ENCODE measurements at regions not wholly inside any gene's neighbourhood (a gene's known extent, or its start where the extent isn't known, plus 50 kb on each side); places are given as distances from the start of the nearest gene placed in this dataset.
"Not testable (repeated sequence)": the region's sequence is repeated elsewhere in the genome, so short reads cannot be mapped to it uniquely, and the experiment has no call there.

- Histone ChIP-seq H3K4me1 (peaks cover 13% of the 10 kb centered on the region), H3K27ac (peak overlapping the region; percentile 71), H3K36me3 (no peaks in the 10 kb centered on the region), H3K9me3 (replicated peaks) (no peaks in the 10 kb centered on the region), H3K27me3 (no peaks in the 10 kb centered on the region; the same call in 1 of the 2 replicates), H3K4me3 (peak overlapping the region; percentile 86)
- DNase-seq, result peak; percentile 97 to 99
Observed at GRCh38 chr7:65269150-65269856, 104.4 kb upstream of the ZNF92 start.

GRCh38 chr7:65268782-65269149 lies 104.9 kb upstream of the ZNF92 start:
- Histone ChIP-seq H3K27me3 (no peaks in the 10 kb centered on the region; the same call in 1 of the 2 replicates), H3K4me1 (peaks cover 13% of the 10 kb centered on the region), H3K27ac (no peak overlapping the region), H3K4me3 (peak overlapping the region; percentile 86), H3K9me3 (replicated peaks) (no peaks in the 10 kb centered on the region), H3K36me3 (no peaks in the 10 kb centered on the region)
- DNase-seq, result no peak

GRCh38 chr7:65265933-65266519 lies 107.6 kb upstream of the ZNF92 start:
- no peak overlapping the region for H3K4me3 ChIP-seq

GRCh38 chr7:65264258-65264657 lies 109.4 kb upstream of the ZNF92 start:
- DNase-seq, result no peak
- no peaks in the 10 kb centered on the region for H3K9me3 ChIP-seq (replicated peaks)
- H3K4me1 ChIP-seq, result peaks cover 7% of the 10 kb centered on the region
- H3K36me3 ChIP-seq, result no peaks in the 10 kb centered on the region
- H3K4me3 ChIP-seq, result no peak overlapping the region
- H3K27ac ChIP-seq, result no peak overlapping the region
- no peaks in the 10 kb centered on the region; the same call in 1 of the 2 replicates for H3K27me3 ChIP-seq

More at GRCh38 chr7:65265933-65266519, 107.6 kb upstream of the ZNF92 start:
- H3K4me1 ChIP-seq, result peaks cover 13% of the 10 kb centered on the region
- peak; percentile 53 to 73 for DNase-seq
- H3K27me3 ChIP-seq, result no peaks in the 10 kb centered on the region; the same call in 1 of the 2 replicates
- no peaks in the 10 kb centered on the region for H3K36me3 ChIP-seq
- H3K27ac ChIP-seq, result no peak overlapping the region
- no peaks in the 10 kb centered on the region for H3K9me3 ChIP-seq (replicated peaks)

DNA sequence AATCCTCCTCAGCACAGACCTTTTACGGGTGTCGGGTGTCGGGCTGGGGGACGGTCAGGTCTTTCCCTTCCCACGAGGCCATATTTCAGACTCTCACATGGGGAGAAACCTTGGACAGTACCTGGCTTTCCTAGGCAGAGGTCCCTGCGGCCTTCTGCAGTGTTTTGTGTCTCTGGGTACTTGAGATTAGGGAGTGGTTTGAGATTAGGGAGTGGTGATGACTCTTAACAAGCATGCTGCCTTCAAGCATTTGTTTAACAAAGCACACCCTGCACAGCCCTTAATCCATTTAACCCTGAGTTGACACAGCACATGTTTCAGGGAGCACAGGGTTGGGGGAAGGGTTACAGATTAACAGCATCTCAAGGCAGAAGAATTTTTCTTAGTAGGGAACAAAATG lies 113.0 kb upstream of the ZNF92 start:
- H3K27me3 ChIP-seq; H3K27ac ChIP-seq; H3K4me1 ChIP-seq; DNase-seq; H3K36me3 ChIP-seq; H3K9me3 ChIP-seq (replicated peaks); H3K4me3 ChIP-seq: not testable (repeated sequence)

DNA sequence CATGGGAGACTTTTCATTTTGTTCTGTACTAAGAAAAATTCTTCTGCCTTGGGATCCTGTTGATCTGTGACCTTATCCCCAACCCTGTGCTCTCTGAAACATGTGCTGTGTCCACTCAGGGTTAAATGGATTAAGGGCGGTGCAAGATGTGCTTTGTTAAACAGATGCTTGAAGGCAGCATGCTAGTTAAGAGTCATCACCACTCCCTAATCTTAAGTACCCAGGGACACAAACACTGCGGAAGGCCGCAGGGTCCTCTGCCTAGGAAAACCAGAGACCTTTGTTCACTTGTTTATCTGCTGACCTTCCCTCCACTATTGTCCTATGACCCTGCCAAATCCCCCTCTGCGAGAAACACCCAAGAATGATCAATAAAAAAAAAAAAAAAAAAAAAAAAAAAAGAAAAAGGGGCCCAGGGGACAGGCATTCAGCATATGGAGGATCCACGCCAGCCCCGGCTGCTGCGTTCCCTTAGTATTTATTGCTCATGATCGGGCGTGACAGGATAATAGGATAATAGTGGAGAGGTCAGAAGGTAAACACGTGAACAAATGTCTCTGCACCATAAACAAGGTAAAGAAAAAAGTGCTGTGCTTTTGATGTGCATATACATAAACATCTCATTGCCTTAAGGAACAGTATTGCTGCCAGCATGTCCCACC lies 113.7 kb upstream of the ZNF92 start:
- not testable (repeated sequence) for H3K27ac ChIP-seq; DNase-seq; H3K4me3 ChIP-seq; H3K9me3 ChIP-seq (replicated peaks); H3K27me3 ChIP-seq; H3K4me1 ChIP-seq; H3K36me3 ChIP-seq

- no peaks in the 10 kb centered on the region for H3K4me1 ChIP-seq
- H3K36me3 ChIP-seq, result no peaks in the 10 kb centered on the region; the same call in 1 of the 2 replicates
- H3K9me3 ChIP-seq (replicated peaks), result 0 out of 2 replicates have a peak, but pooled peaks cover 3% of the 10 kb centered on the region
- no peaks in the 10 kb centered on the region for H3K27me3 ChIP-seq
- H3K4me3 ChIP-seq, result no peak overlapping the region
- DNase-seq, result no peak
- H3K27ac ChIP-seq, result no peak overlapping the region
Observed at GRCh38 chr7:65254061-65254460, 119.6 kb upstream of the ZNF92 start.

- DNase-seq, result peak; percentile 88 to 90
- 0 out of 2 replicates have a peak, but pooled peaks cover 3% of the 10 kb centered on the region for H3K9me3 ChIP-seq (replicated peaks)
- H3K27me3 ChIP-seq, result no peaks in the 10 kb centered on the region
- peak overlapping the region; percentile 53 for H3K27ac ChIP-seq
- H3K4me1 ChIP-seq, result no peaks in the 10 kb centered on the region
- H3K36me3 ChIP-seq, result no peaks in the 10 kb centered on the region; the same call in 1 of the 2 replicates
- peak overlapping the region; percentile 84 for H3K4me3 ChIP-seq
Observed at GRCh38 chr7:65251851-65252620, 121.6 kb upstream of the ZNF92 start.

DNA sequence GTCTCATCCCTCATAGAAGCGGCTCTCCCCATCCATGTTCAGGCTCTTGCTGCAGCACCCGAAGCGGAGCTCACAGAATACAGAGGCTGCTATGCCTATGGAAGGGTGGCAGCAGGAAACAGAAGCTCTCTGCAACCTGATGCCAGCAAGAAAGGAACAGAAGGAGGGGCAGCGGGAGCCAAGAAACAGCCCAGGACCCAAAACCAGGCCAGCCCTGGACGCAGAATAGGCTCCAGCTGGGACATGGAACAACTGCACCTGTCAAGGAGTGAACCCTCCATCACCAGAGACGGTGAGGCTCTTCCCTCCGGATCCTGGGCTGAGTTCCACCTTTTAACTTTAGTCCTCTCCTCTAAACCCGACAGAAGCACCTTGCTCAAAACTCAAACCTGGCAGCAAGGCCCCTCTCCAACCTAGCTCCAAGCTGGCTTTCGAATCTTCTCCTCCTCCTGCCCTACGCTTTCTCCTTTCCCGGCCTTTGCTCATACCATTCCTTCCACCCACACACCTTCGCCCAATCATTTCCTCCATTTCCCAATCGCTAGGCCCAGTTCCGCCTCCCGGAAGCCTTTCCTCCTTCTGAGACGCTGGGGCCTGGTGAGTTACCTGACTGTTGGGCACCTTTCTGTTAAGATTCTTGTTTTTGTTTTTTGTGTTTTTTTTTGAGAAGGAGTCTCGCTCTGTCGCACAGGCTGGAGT lies 122.8 kb upstream of the ZNF92 start:
- no peaks in the 10 kb centered on the region for H3K4me1 ChIP-seq
- H3K4me3 ChIP-seq, result peak overlapping the region; percentile 84
- DNase-seq, result no peak
- no peaks in the 10 kb centered on the region; the same call in 1 of the 2 replicates for H3K36me3 ChIP-seq
- 0 out of 2 replicates have a peak, but pooled peaks cover 3% of the 10 kb centered on the region for H3K9me3 ChIP-seq (replicated peaks)
- no peaks in the 10 kb centered on the region for H3K27me3 ChIP-seq
- no peak overlapping the region for H3K27ac ChIP-seq

DNA sequence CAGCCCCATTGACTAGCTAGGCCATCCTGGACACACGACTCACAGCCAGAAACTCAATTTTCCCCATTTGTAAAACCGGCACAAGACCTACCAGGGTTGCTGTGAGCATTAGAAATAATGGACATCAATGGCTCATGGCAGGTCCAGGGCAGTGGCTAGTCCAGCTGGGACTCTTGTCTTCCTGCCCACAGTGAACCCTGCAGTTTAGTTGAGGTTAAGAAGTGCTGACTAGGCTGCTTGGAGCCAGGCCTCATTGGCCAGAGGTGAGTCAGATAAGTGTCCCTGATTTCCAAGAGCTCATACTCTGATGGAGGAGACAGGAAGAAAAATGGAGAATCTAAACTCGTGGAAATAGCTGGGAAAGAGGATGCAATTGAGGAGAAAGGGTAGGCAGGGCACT lies 123.4 kb upstream of the ZNF92 start:
- no peaks in the 10 kb centered on the region for H3K27me3 ChIP-seq
- no peak overlapping the region for H3K27ac ChIP-seq
- DNase-seq, result no peak
- H3K4me1 ChIP-seq, result no peaks in the 10 kb centered on the region
- H3K9me3 ChIP-seq (replicated peaks), result no peaks in the 10 kb centered on the region
- H3K4me3 ChIP-seq, result no peak overlapping the region
- no peaks in the 10 kb centered on the region; the same call in 1 of the 2 replicates for H3K36me3 ChIP-seq

- Histone ChIP-seq H3K36me3 (no peaks in the 10 kb centered on the region), H3K4me3 (no peak overlapping the region), H3K27ac (no peak overlapping the region), H3K27me3 (no peaks in the 10 kb centered on the region), H3K9me3 (replicated peaks) (no peaks in the 10 kb centered on the region), H3K4me1 (no peaks in the 10 kb centered on the region)
- no peak for DNase-seq
Observed at GRCh38 chr7:65247491-65247890, 126.2 kb upstream of the ZNF92 start.

GRCh38 chr7:65239707-65240352 lies 133.8 kb upstream of the ZNF92 start:
- peak; percentile 66 to 68 for DNase-seq

DNA sequence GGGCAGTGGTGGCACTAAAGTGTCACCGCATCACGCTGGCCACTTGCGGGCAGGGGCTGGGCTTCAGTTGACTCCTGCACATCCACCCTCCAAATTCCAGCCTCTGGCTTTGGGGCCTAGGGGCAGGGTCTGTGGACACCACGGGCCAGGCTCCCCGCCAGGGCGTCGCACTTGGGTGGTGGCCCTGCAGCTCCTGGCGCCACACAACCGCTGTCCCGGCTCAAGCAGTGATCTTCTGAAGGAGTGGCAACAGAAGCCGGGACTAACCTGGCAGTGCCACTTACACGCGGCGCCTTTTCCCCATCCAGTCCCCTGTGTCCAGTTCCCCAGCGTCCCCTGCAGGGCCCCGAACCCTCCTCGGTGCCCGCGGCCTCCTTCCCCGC lies 134.3 kb upstream of the ZNF92 start:
- no peaks in the 10 kb centered on the region for H3K4me1 ChIP-seq
- H3K27ac ChIP-seq, result no peak overlapping the region
- H3K27me3 ChIP-seq, result no peaks in the 10 kb centered on the region
- peak overlapping the region; percentile 61 for H3K4me3 ChIP-seq
- no peaks in the 10 kb centered on the region for H3K36me3 ChIP-seq
- DNase-seq, result no peak
- no peaks in the 10 kb centered on the region for H3K9me3 ChIP-seq (replicated peaks)

More at GRCh38 chr7:65239707-65240352, 133.8 kb upstream of the ZNF92 start:
- Histone ChIP-seq H3K27me3 (no peaks in the 10 kb centered on the region), H3K9me3 (replicated peaks) (no peaks in the 10 kb centered on the region), H3K4me3 (peak overlapping the region; percentile 61), H3K36me3 (no peaks in the 10 kb centered on the region), H3K4me1 (no peaks in the 10 kb centered on the region), H3K27ac (peak overlapping the region; percentile 39)

DNA sequence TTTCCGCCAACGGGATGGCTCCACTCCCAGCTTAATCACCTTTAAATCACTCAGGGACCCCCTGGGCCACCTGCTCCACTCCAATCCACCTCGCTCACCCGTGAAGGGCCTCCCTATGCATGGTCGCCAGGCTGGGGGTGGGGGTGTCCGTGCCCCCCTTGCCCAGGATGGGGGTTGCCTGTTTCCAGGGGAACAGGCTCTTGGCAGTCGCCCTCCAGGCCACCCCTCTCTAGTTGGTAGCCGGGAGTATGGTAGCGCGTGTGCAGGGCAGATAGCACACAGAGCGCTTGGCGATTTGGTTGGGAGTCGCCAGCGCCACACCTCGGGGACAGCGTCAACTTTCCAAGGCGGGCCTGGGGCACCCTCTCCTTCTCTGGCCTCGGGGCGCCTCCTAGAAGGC lies 134.9 kb upstream of the ZNF92 start:
- Histone ChIP-seq H3K27ac (no peak overlapping the region), H3K9me3 (replicated peaks) (no peaks in the 10 kb centered on the region), H3K4me3 (no peak overlapping the region), H3K27me3 (no peaks in the 10 kb centered on the region), H3K36me3 (no peaks in the 10 kb centered on the region), H3K4me1 (no peaks in the 10 kb centered on the region)
- DNase-seq, result no peak
